Tibial artery (tissue), 4 donors: ENCODE measurements at regions not wholly inside any gene's neighbourhood (a gene's known extent, or its start where the extent isn't known, plus 50 kb on each side); places are given as distances from the start of the nearest gene placed in this dataset.
"Not testable (repeated sequence)": the region's sequence is repeated elsewhere in the genome, so short reads cannot be mapped to it uniquely, and the experiment has no call there.

ENCODE experiments used
- DNase-seq, 2 donors: peaks; one replicate each; pipeline ENCODE4 v3.0.0-alpha.2; 2019
- H3K27ac ChIP-seq, 2 donors: fragments of 200-600 bp; sonication (generic) in 1 of 2; 1 replicate in 1 of 2; 2 replicates in 1 of 2; pipeline ENCODE4 v1.5.1; 2018 to 2019; ENCODE audit warnings: mild to moderate bottlenecking in 1 of 2
- H3K27me3 ChIP-seq, 2 donors: fragments of 200-600 bp; sonication (generic) in 1 of 2; one replicate each; pipeline versions ENCODE4 v1.5.1 to v1.6.0; 2016 to 2019
- H3K36me3 ChIP-seq, 3 donors: fragments of 200-600 bp; sonication (generic) in 2 of 3; one replicate each; pipeline ENCODE4 v1.5.1; 2016 to 2019; ENCODE audit warnings: mild to moderate bottlenecking in 2 of 3
- H3K4me1 ChIP-seq, 4 donors: fragments of 200-600 bp; sonication (generic) in 2 of 4; 1 replicate in 3 of 4; 2 replicates in 1 of 4; pipeline ENCODE4 v1.5.1; 2016 to 2019
- H3K4me3 ChIP-seq, 2 donors: fragments of 200-600 bp; sonication (generic) in 1 of 2; 1 replicate in 1 of 2; 2 replicates in 1 of 2; pipeline ENCODE4 v1.5.1; 2018 to 2019; ENCODE audit warnings: mild to moderate bottlenecking in 2 of 2
- H3K9me3 ChIP-seq, 3 donors: fragments of 200-600 bp; sonication (generic) in 1 of 3; one replicate each; pipeline ENCODE4 v1.5.1; 2016 to 2019
- intact Hi-C: fragments of 100-400 bp; cut with DNase I; formaldehyde crosslinking; loops from one replicate; pipeline ENCODE4 v1.15.0; 2023; ENCODE audit warnings: low total_unique reads
- TF ChIP-seq, protein P1 (sequence below), 2 experiments: fragments of 200-600 bp in 1 of 2; fragments of 450-650 bp in 1 of 2; IDR thresholded peaks; one replicate each; pipeline ENCODE4 v1.5.1; 2017 to 2019; ENCODE audit warnings: antibody characterized with exemption in 2 of 2, mild to moderate bottlenecking in 1 of 2, moderate library complexity in 1 of 2

GRCh38 chr5:27130587-27130986, 92.2 kb upstream of the CDH9 start:
- Histone ChIP-seq H3K4me1 (no peaks in the 10 kb centered on the region), H3K27ac (no peak overlapping the region), H3K4me3 (no peak overlapping the region), H3K9me3 (no peaks in the 10 kb centered on the region), H3K36me3 (no peaks in the 10 kb centered on the region), H3K27me3 (no peaks in the 10 kb centered on the region)
- TF ChIP-seq, protein P1, sequence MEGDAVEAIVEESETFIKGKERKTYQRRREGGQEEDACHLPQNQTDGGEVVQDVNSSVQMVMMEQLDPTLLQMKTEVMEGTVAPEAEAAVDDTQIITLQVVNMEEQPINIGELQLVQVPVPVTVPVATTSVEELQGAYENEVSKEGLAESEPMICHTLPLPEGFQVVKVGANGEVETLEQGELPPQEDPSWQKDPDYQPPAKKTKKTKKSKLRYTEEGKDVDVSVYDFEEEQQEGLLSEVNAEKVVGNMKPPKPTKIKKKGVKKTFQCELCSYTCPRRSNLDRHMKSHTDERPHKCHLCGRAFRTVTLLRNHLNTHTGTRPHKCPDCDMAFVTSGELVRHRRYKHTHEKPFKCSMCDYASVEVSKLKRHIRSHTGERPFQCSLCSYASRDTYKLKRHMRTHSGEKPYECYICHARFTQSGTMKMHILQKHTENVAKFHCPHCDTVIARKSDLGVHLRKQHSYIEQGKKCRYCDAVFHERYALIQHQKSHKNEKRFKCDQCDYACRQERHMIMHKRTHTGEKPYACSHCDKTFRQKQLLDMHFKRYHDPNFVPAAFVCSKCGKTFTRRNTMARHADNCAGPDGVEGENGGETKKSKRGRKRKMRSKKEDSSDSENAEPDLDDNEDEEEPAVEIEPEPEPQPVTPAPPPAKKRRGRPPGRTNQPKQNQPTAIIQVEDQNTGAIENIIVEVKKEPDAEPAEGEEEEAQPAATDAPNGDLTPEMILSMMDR (IDR thresholded peaks at IDR 0.05): no peak
- no peak for DNase-seq
- intact Hi-C loops: no loop called here

GRCh38 chr5:27129926-27130325, 91.5 kb upstream of the CDH9 start:
- DNase-seq: no peak
- intact Hi-C loops: no loop called here
- Histone ChIP-seq H3K9me3 (no peaks in the 10 kb centered on the region), H3K4me3 (no peak overlapping the region), H3K36me3 (no peaks in the 10 kb centered on the region), H3K27me3 (no peaks in the 10 kb centered on the region), H3K27ac (no peak overlapping the region), H3K4me1 (no peaks in the 10 kb centered on the region)
- TF ChIP-seq, protein P1 (IDR thresholded peaks at IDR 0.05): no peak

DNA sequence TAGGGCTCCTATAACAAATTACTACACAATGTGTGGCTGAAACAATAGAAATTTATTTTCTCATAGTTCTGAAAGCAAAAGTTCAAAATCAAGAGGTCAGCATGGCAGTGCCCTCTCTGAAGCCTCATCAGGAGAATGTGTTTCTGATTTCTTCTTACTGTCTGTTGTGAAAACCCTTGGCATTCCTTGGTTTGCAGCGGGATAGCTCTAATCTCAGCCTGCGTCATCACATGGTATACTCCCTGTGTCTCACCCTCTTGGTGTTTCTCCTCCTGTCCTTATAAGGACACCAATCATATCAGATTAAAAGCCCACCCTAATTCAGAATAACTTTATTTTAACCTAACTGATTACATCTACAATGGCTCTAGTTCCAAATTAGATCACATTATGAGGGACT, 87.5 kb upstream of the CDH9 start:
- DNase-seq: no peak
- H3K36me3 ChIP-seq: no peaks in the 10 kb centered on the region
- intact Hi-C loops: no loop called here
- no peaks in the 10 kb centered on the region for H3K27me3 ChIP-seq
- H3K4me3 ChIP-seq: no peak overlapping the region
- no peak overlapping the region for H3K27ac ChIP-seq
- no peaks in the 10 kb centered on the region for H3K4me1 ChIP-seq
- TF ChIP-seq, protein P1 (IDR thresholded peaks at IDR 0.05): no peak
- H3K9me3 ChIP-seq: no peaks in the 10 kb centered on the region

GRCh38 chr5:27124590-27124989, 86.2 kb upstream of the CDH9 start:
- H3K27ac ChIP-seq: no peak overlapping the region
- H3K27me3 ChIP-seq: no peaks in the 10 kb centered on the region
- H3K9me3 ChIP-seq: no peaks in the 10 kb centered on the region
- no peak for DNase-seq
- H3K36me3 ChIP-seq: no peaks in the 10 kb centered on the region
- H3K4me3 ChIP-seq: no peak overlapping the region
- H3K4me1 ChIP-seq: no peaks in the 10 kb centered on the region
- TF ChIP-seq, protein P1 (IDR thresholded peaks at IDR 0.05): peak in 1 of 2 experiments; percentile 6
- intact Hi-C loops: no loop called here

DNA sequence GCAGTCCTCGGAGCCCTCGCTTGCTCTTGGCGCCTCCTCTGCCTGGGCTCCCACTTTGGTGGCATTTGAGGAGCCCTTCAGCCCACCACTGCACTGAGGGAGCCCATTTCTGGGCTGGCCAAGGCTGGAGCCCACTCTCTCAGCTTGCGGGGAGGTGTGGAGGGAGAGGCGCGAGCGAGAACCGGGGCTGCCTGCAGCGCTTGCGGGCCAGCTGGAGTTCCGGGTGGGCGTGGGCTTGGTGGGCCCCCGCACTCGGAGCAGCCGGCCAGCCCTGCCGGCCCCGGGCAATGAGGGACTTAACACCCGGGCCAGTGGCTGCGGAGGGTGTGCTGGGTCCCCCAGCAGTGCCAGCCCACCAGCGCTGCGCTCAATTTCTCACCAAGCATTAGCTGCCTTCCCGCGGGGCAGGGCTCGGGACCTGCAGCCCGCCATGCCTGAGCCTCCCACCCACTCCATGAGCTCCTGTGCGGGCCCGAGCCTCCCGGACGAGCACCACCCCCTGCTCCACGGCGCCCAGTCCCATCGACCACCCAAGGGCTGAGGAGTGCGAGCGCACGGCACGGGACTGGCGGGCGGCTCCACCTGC, 81.4 kb upstream of the CDH9 start:
- H3K4me3 ChIP-seq, H3K27ac ChIP-seq, H3K27me3 ChIP-seq, intact Hi-C loops, DNase-seq, H3K4me1 ChIP-seq, H3K9me3 ChIP-seq, H3K36me3 ChIP-seq: not testable (repeated sequence)

- H3K36me3 ChIP-seq: no peaks in the 10 kb centered on the region
- no peaks in the 10 kb centered on the region for H3K4me1 ChIP-seq
- no peaks in the 10 kb centered on the region for H3K27me3 ChIP-seq
- H3K27ac ChIP-seq: no peak overlapping the region
- no peak overlapping the region for H3K4me3 ChIP-seq
- TF ChIP-seq, protein P1 (IDR thresholded peaks at IDR 0.05): no peak
- DNase-seq: no peak
- no peaks in the 10 kb centered on the region for H3K9me3 ChIP-seq
- intact Hi-C loops: no loop called here
These were observed 65.1 kb upstream of the CDH9 start for GRCh38 chr5:27103486-27103885.

DNA sequence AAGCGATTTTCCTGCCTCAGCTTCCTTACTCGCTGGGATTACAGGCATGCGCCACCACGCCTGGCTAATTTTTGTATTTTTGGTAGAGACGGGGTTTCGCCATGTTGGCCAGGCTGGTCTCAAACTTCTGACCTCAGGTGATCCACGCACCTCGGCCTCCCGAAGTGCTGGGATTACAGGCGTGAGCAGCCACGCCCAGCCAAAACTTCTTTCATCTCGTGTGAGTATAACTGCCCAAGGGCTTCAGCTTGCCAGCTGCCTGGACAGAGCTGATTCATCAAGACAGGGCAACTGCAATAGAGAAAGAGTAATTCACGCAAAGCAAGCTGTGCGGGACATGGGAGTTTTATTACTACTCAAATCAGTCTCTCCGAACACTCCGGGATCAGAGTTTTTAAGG, 57.4 kb upstream of the CDH9 start:
- H3K27ac ChIP-seq, H3K27me3 ChIP-seq, H3K9me3 ChIP-seq, DNase-seq, H3K4me3 ChIP-seq, H3K36me3 ChIP-seq, H3K4me1 ChIP-seq, intact Hi-C loops: not testable (repeated sequence)
